CMK (cell line): ENCODE measurements at regions not wholly inside any gene's neighbourhood (a gene's known extent, or its start where the extent isn't known, plus 50 kb on each side); places are given as distances from the start of the nearest gene placed in this dataset.

Experiments used
- DNase-seq: peaks from one replicate; pipeline ENCODE4 v3.0.0-alpha.2; 2010; ENCODE audit warnings: low read depth

DNA sequence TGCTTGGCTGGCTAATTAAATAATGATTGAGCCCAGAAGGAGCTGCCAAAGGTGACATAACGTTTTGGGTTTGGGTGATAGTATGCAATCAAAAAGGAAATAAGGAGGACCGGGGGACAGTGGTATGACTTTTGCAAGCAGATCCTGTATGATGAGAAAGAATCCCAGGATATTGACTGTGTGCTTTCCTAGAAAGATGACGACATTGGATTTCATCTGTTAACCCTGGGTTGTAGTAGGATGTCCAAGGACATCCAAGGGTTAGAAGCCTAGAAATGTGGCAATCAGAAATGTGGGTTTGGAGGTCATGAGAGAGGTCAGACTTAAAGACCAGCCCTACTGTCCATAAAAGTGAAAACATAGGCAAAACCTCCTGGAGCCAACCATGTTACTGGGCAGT is 50.3 kb upstream of the HMHB1 start:
- DNase-seq, result no peak

GRCh38 chr5:143760755-143761154 is 51.2 kb upstream of the HMHB1 start:
- no peak for DNase-seq

GRCh38 chr5:143760131-143760505 is 51.8 kb upstream of the HMHB1 start:
- no peak for DNase-seq

- no peak for DNase-seq
Measured at GRCh38 chr5:143759396-143760130, 52.4 kb upstream of the HMHB1 start.

DNA sequence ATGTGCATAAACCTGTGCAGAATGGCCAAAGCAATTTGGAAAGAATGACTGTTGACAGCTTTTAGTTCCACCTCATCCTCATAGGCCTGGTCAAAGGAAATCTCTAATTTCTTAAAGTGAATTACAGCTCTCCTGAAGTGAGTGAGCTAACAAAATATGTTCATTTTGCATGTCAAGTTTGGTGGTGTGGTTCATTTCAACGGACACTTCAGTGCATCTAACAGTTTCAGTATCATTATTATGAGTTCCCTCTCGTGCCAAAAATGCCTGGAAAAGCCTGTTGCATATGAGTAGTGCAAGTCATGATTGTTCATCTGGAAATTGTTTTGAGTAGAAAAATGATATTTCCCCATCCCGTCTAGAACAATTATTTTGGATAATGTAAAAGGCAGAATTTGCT is 53.2 kb upstream of the HMHB1 start:
- no peak for DNase-seq

- no peak for DNase-seq
Measured at GRCh38 chr5:143758015-143758414, 53.9 kb upstream of the HMHB1 start.

- DNase-seq, result no peak
Measured at GRCh38 chr5:143757116-143757515, 54.8 kb upstream of the HMHB1 start.

GRCh38 chr5:143755966-143756365 is 56.0 kb upstream of the HMHB1 start:
- no peak for DNase-seq

GRCh38 chr5:143752165-143752850 is 59.7 kb upstream of the HMHB1 start:
- no peak for DNase-seq

GRCh38 chr5:143751342-143751741 is 60.6 kb upstream of the HMHB1 start:
- no peak for DNase-seq

DNA sequence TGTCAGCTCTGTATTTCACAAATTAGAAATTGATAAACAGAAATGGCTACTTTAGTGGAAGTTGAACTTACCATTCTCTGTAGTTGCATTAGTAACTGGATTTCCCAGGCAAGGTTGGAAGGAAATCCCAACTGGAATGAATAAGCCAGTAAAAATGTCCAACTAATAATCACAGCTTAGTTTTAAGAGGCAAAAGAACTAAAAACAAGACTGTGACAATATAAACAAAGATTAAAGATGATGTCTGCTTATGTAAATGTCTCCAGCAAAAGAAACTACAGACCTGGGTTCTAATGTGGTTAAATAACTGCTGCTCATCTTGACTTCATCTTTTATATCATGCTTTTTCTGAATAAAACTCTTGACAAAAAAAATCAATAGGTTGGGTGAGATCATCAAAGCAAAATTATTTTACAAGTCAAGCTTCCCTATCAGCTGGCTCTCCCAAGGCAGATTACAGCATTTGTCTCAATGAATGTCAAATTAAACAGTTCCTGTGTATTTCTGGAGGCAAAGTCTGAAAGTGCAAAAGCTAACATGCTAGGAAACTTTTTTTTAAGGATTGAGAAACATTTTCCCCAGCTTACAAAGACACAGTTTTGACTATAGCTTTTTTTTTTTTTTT is 62.3 kb upstream of the HMHB1 start:
- no peak for DNase-seq

DNA sequence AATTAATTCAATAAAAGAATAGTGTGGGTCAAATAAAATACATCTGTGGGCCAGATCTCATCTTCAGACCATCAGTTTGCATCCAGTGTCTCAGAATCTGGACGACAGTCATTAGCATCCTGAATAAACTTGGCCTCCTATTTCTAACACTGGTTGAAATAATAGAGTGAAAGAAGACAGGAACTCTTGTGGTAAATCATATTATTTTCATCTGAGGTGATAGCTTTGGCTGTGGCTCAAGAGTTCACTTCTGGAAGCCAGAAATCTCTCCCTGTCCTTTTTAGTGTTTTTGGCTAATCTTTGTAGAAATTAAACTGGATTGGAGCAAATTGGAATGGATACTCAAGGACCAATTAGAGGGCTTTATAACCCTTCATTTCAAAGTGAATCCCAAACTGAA is 63.4 kb upstream of the HMHB1 start:
- no peak for DNase-seq

DNA sequence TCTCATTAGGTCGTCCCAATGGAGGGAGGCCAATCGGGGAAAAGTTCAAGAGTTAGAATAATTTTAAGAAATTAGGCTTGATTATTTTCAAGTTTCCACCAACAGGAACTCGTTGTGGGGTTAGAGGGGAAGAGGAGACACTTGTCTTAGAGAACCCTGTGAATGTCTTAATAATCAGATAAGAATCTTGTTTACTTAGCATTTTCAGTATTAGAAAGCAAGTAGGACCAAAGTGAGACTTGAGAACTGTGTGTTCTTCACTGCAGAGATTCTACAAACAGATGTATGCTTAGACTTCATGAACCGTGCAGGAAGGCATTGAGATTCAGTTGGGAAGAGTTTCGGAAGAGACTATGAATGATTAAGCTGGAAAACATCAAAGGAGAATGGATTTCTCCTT is 69.0 kb upstream of the HMHB1 start:
- DNase-seq, result no peak

- DNase-seq, result no peak
Measured at GRCh38 chr5:143741421-143741820, 70.5 kb upstream of the HMHB1 start.

DNA sequence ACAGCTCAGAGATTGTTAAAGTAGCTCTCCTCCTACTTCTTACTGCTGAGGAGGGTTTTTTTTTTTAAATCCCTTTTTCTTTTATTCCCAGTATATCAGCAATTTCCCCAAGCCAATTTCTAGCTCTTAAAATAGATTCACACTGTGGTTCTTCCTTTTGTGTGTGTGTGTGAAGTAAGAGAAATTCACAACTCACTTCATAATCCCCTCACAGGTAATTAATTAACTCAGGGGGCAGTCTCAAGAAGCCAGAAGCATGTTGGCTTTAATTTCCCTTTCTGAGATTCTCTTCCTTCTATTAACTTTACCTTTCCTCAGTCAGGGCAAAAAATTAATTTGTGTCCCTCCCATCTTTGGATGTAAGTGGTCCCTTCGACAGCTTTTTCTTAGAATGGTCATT is 71.0 kb upstream of the HMHB1 start:
- no peak for DNase-seq

DNA sequence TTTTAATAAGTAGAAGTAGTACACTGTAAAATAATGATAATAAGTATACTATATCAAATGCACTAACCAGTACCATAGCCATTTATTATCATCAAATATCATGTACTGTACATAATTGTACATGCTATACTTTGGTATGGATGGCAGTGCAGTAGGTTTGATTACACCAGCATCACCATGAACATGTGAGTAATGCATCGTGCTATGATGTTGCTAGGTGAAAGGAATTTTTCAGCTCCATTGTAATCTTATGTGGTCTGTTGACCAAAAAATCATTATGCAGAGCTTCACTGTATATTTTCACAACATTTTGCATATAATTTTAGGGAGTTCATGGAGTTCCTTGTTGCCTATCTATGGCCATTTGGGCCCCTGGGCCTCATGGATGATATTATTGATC is 72.2 kb upstream of the HMHB1 start:
- DNase-seq, result no peak

DNA sequence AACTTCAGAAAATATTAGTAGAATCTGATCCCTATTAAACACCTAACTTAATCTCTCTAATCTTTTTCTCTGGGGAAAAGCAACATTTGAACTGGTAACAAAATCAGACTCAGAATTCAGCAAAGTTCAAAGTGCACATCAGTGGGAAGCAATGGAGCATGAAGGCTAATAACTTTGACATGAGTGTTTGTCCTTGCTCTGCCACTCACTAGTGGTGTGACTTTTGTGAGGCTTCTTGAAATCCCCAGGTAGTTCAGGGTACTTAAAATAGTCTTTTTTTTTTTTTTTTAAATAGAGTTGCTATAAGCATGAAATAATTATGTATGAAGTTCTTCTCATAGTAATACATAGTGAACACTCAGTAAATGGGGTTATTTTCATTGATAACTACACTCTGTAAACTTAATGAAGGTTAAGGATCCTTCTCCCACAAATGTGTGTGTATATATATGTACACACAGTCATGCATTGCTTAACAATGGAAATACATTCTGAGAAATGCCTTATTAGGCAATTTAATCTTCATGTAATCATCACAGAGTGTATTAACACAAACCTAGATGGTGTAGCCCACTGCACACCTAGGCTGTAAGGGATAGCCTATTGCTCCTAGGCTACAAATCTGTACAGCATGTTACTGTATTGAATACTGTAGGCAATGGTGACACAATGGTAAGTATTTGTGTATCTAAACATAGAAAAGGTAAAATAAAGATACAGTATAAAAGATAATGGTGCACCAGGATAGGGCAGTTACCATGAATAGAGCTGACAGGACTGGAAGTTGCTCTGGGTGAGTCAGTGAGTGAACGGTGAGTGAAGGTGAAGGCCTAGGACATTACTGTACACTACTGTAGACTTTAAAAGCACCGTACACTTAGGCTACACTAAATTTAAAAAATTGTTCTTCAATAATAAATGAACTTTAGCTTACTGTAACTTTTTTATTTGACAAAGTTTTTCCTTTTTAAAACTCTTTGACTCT is 73.3 kb upstream of the HMHB1 start:
- DNase-seq, result no peak

DNA sequence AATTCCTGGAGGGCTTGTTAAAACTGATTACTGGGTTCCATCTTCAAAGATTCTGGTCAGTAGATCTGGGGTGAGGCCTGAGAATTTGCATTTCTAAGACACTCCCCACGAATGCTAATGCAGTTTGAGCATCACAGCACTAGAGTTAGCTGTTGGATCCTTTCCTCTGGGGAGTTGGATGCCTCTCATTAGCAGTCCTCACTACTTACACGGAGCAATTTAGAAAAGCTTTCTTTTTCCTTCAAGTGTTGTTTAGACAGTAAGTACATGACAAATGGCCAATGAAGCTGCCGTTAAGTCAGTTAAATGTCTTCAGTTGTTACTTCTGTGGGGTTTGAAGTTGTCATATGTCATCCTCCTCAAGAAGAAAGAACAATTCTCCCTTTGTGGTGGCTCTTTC is 74.9 kb upstream of the HMHB1 start:
- no peak for DNase-seq

GRCh38 chr5:143734456-143734780 is 77.5 kb upstream of the HMHB1 start:
- DNase-seq, result no peak

- no peak for DNase-seq
Measured at GRCh38 chr5:143733665-143734455, 78.1 kb upstream of the HMHB1 start.

- no peak for DNase-seq
Measured at GRCh38 chr5:143732402-143732801, 79.6 kb upstream of the HMHB1 start.
